ENCODE measurements at regions not wholly inside any gene's neighbourhood (a gene's known extent, or its start where the extent isn't known, plus 50 kb on each side); places are given as distances from the start of the nearest gene placed in this dataset.

DNA sequence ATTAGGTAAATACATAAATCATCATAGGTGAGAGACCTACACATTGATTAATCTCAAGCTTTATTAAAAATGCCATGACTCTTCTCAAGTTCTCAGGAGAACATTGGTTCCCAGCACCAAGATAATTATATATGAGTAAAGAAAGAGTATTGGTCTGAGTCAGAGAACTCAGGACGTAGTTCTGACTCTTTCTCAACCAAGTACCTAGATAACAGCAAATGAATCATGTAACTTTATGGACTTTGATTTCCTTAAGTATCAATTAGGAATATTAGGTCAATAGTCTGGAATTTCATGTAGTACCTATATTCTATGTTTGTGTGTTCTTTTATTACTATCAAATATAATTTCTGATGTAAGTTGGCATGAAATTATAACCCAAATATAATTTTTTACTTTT, 409.9 kb downstream of the GABRG1 start:
- intact Hi-C loops (cut with micrococcal nuclease) (no loop called here), dilution Hi-C loops (cut with MboI; ENCODE audit: extremely low pct_ligation_motif_present, low sequenced_read_pairs) (no loop called here)
- FAIRE-seq (no peak), DNase-seq (ENCODE audit: low read depth, low spot score) (no peak)
- BruUV-seq (replicated peaks): no TSS peak
- H3K9me3 ChIP-seq (replicated peaks; ENCODE audit: control insufficient read depth, insufficient read depth, low read length): peaks cover 6% of the 10 kb centered on the region
- TF ChIP-seq POLR2AphosphoS5 (IDR thresholded peaks at IDR 0.05; ENCODE audit: insufficient read depth, low read depth, low read length): no peak
- no peak for TF ChIP-seq MAX (IDR thresholded peaks at IDR 0.05; ENCODE audit: insufficient read depth, insufficient read length)
- TF ChIP-seq POLR2A (IDR thresholded peaks at IDR 0.05; ENCODE audit: low read depth, low read length): no peak
- no peak for TF ChIP-seq EZH2 (IDR thresholded peaks at IDR 0.05; ENCODE audit: borderline replicate concordance, low read depth, low read length, severe bottlenecking)
- no peak for TF ChIP-seq FOS (IDR thresholded peaks at IDR 0.05; ENCODE audit: borderline replicate concordance, insufficient read depth, low read length)
- TF ChIP-seq JUN (IDR thresholded peaks at IDR 0.05; ENCODE audit: borderline replicate concordance, insufficient read depth, insufficient read length, low read depth): no peak
- TF ChIP-seq CTCF (IDR thresholded peaks at IDR 0.05; ENCODE audit: extremely low read depth in 1 of 2, insufficient read depth in 1 of 2, low read depth in 1 of 2, low read length in 2 of 2): no peak
- TF ChIP-seq MYC (IDR thresholded peaks at IDR 0.05; ENCODE audit: low read depth, low read length): no peak
- TF ChIP-seq GATA2 (IDR thresholded peaks at IDR 0.05; ENCODE audit: insufficient read depth, insufficient read length, low read depth, low read length): no peak
- H3K4me3 ChIP-seq (replicated peaks in 1 of 3; ENCODE audit: insufficient read depth in 1 of 3, low read depth in 1 of 3, low read length in 3 of 3): no peak overlapping the region
- no peak overlapping the region for H3K27ac ChIP-seq (ENCODE audit: insufficient read depth, low read depth, low read length)
- no peaks in the 10 kb centered on the region for H3K79me2 ChIP-seq (ENCODE audit: control insufficient read depth, insufficient read depth, low read length)
- no peaks in the 10 kb centered on the region for H3K9me1 ChIP-seq (replicated peaks; ENCODE audit: control insufficient read depth, extremely low read depth, insufficient read depth, low read length)
- H3K36me3 ChIP-seq (ENCODE audit: control insufficient read depth in 2 of 2, extremely low read depth in 1 of 2, insufficient read depth in 2 of 2, low read length in 2 of 2): no peaks in the 10 kb centered on the region
- no peak overlapping the region for H3K9ac ChIP-seq (replicated peaks; ENCODE audit: extremely low read depth, insufficient read depth, low read length)
- ChIA-PET POLR2A (no interaction called here), CTCF (no interaction called here)
- no peaks in the 10 kb centered on the region for H3K4me1 ChIP-seq (ENCODE audit: control insufficient read depth, extremely low read depth, insufficient read depth, low read length)
- no peak overlapping the region for H2AFZ ChIP-seq (ENCODE audit: low read depth, low read length)
- H3K4me2 ChIP-seq (ENCODE audit: insufficient read depth, low read length): no peak overlapping the region
- H4K20me1 ChIP-seq (replicated peaks; ENCODE audit: control insufficient read depth, extremely low read depth, insufficient read depth, low read length): no peaks in the 10 kb centered on the region
- no peaks in the 10 kb centered on the region for H3K27me3 ChIP-seq (ENCODE audit: control insufficient read depth in 2 of 2, insufficient read depth in 2 of 2, low read length in 2 of 2)

All from endothelial cell of umbilical vein (primary cell).